ENCODE measurements at regions not wholly inside any gene's neighbourhood (a gene's known extent, or its start where the extent isn't known, plus 50 kb on each side); places are given as distances from the start of the nearest gene placed in this dataset.

DNA sequence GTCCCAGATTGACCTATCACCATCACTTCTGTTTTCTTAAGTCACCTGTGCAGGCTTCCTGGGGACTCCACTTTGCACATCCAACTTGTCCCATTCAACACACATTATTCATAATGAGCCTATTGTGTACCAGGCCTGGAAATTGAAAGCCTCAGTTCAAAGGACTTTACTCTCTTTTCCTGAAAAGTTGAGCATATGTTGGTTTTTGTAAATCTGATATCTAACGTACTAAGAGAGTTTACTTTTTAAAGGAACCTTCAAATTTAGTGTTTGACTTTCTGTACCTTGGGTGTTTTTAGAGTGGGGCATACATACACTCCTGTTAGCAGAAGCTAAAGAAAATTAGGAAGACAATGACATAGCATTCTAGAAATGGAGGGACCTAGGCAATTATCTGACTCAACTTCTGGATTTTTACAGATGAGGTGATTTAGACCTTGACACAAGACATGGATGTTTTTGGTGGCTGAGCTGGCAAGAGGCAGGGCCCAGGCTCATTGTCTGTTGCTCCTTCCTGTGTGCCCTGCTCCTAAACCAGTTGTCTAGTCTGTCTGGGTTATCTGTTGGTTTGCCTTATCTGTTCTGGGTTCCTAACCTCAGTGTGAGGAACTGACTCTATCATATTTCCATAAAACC is 336.5 kb downstream of the RPS6KC1 start:
- Histone ChIP-seq H3K36me3 (ENCODE audit: insufficient read depth in 1 of 2, low read depth in 1 of 2) (no peaks in the 10 kb centered on the region), H3K4me1 (no peaks in the 10 kb centered on the region), H3K4me3 (no peak overlapping the region), H3K27me3 (ENCODE audit: insufficient read depth in 3 of 3, low read length in 2 of 3) (peaks cover 0 to 3% (median 0%) of the 10 kb centered on the region in 3 donors), H3K9me3 (no peaks in the 10 kb centered on the region), H3K27ac (no peak overlapping the region)
- TF ChIP-seq, protein P1, sequence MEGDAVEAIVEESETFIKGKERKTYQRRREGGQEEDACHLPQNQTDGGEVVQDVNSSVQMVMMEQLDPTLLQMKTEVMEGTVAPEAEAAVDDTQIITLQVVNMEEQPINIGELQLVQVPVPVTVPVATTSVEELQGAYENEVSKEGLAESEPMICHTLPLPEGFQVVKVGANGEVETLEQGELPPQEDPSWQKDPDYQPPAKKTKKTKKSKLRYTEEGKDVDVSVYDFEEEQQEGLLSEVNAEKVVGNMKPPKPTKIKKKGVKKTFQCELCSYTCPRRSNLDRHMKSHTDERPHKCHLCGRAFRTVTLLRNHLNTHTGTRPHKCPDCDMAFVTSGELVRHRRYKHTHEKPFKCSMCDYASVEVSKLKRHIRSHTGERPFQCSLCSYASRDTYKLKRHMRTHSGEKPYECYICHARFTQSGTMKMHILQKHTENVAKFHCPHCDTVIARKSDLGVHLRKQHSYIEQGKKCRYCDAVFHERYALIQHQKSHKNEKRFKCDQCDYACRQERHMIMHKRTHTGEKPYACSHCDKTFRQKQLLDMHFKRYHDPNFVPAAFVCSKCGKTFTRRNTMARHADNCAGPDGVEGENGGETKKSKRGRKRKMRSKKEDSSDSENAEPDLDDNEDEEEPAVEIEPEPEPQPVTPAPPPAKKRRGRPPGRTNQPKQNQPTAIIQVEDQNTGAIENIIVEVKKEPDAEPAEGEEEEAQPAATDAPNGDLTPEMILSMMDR (IDR thresholded peaks at IDR 0.05) = no peak
- intact Hi-C loops (cut with DNase I) = no loop called here
- ATAC-seq (no peak), DNase-seq (no peak)
- 75 to 87% (median 79%) methylated on average over 1 of the region's 1 CpG for WGBS, 3 donors

DNA sequence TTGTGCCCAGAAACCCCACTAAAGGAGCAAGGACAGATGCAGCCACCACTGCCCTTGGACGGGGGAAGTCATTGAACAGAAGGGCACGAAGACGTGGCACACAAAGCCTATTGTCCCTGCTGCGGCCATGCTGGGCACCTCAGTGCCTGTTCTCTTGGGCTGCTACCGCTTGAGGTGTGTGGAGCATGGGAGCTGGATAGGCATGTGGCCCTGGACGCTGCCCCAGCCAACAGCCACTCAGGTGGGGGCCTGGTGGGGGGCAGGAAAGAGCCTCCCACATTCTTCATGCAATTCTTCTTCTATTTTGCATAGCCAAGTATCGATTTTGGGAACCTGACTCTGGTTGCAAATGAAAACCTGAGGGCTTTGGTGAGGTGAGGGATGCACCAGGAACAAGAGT is 337.2 kb downstream of the RPS6KC1 start:
- H3K9me3 ChIP-seq = no peaks in the 10 kb centered on the region
- WGBS, 3 donors = 90 to 95% (median 91%) methylated on average over 7 of the region's 7 CpGs
- DNase-seq = no peak
- no peak overlapping the region for H3K27ac ChIP-seq
- TF ChIP-seq, protein P1 (IDR thresholded peaks at IDR 0.05) = no peak
- no peak overlapping the region for H3K4me3 ChIP-seq
- peaks cover 0 to 3% (median 0%) of the 10 kb centered on the region in 3 donors for H3K27me3 ChIP-seq (ENCODE audit: insufficient read depth in 3 of 3, low read length in 2 of 3)
- intact Hi-C loops (cut with DNase I) = no loop called here
- no peaks in the 10 kb centered on the region for H3K4me1 ChIP-seq
- ATAC-seq = no peak
- H3K36me3 ChIP-seq (ENCODE audit: insufficient read depth in 1 of 2, low read depth in 1 of 2) = no peaks in the 10 kb centered on the region

DNA sequence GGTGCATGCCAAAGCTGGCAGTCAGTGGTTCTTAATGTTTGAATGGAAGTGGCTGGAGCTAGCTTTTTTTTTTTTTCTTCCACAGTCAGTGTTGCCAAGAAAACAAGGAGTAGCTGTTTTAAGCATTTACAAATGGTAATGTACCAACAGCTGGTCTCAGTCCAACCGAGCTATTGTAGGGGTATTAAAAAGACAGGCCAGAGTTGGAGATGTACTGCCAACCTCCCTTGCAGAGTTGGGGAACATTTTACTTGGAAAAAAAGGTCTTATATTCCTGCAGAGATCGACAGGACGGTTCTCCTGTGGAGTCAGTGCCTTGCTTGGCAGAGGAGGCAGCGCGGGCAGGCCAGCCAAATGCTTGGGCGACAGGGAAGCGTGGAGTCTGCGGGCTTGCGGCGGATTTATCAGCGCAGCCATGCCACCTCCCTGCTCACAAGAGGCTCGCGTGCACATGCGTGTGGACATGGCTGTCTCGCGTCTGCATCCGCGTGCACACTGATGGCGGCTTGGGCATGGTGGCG is 338.1 kb downstream of the RPS6KC1 start:
- no peaks in the 10 kb centered on the region for H3K36me3 ChIP-seq (ENCODE audit: insufficient read depth in 1 of 2, low read depth in 1 of 2)
- TF ChIP-seq, protein P1 (IDR thresholded peaks at IDR 0.05) = no peak
- DNase-seq (no peak), ATAC-seq (no peak)
- WGBS, 3 donors = 80 to 87% (median 81%) methylated on average over 20 of the region's 20 CpGs
- H3K4me3 ChIP-seq = no peak overlapping the region
- H3K27ac ChIP-seq = no peak overlapping the region
- peaks cover 0 to 3% (median 0%) of the 10 kb centered on the region in 3 donors for H3K27me3 ChIP-seq (ENCODE audit: insufficient read depth in 3 of 3, low read length in 2 of 3)
- intact Hi-C loops (cut with DNase I) = no loop called here
- H3K9me3 ChIP-seq = no peaks in the 10 kb centered on the region
- H3K4me1 ChIP-seq = no peaks in the 10 kb centered on the region

DNA sequence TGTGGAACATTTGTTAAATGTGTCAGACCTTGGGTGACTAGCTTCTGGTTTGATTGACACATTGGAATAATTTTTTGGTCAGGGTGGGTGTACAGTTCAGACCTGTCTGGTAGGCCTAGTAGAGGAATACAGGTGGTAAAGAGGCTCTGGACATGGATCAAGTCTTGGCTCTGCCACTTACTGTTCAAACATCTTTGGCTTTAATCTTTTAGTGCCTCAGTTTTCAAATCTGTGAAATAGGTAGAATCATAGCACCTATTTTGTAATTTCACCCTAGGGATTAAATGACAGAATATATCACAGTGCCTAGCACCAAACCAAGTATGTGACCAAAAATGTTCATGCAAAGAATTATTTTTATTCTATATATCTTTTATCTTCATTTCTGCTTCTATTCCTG is 340.4 kb downstream of the RPS6KC1 start:
- Histone ChIP-seq H3K9me3 (no peaks in the 10 kb centered on the region), H3K27me3 (ENCODE audit: insufficient read depth in 3 of 3, low read length in 2 of 3) (no peaks in the 10 kb centered on the region), H3K36me3 (ENCODE audit: insufficient read depth in 1 of 2, low read depth in 1 of 2) (no peaks in the 10 kb centered on the region), H3K27ac (no peak overlapping the region), H3K4me1 (no peaks in the 10 kb centered on the region), H3K4me3 (no peak overlapping the region)
- intact Hi-C loops (cut with DNase I) = no loop called here
- TF ChIP-seq, protein P1 (IDR thresholded peaks at IDR 0.05) = no peak
- ATAC-seq (no peak), DNase-seq (no peak)

DNA sequence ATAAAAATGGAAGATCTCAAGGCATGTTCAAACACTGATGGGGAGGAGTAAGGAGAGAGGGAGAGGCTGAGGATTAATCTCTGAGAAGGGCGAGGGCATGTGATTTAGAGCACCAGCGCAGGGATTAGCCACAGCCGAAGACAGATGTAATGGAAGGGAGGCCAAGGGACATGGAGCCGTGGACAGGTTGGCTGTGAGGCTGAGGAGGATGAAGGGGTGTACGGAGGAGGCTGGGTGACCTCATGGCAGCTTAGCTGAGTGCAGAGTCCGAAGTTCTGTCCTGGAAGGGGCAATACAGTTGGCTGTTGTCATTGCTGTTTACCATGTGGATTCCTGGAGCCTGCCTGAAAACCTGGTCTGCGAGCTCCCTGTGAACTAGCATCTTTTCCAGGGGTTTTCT is 342.8 kb downstream of the RPS6KC1 start:
- intact Hi-C loops (cut with DNase I) = no loop called here
- DNase-seq (no peak), ATAC-seq (no peak)
- 68 to 72% (median 72%) methylated on average over 7 of the region's 7 CpGs for WGBS, 3 donors
- no peaks in the 10 kb centered on the region for H3K27me3 ChIP-seq (ENCODE audit: insufficient read depth in 3 of 3, low read length in 2 of 3)
- TF ChIP-seq, protein P1 (IDR thresholded peaks at IDR 0.05) = no peak
- no peak overlapping the region for H3K27ac ChIP-seq
- H3K4me1 ChIP-seq = no peaks in the 10 kb centered on the region
- no peaks in the 10 kb centered on the region for H3K36me3 ChIP-seq (ENCODE audit: insufficient read depth in 1 of 2, low read depth in 1 of 2)
- no peak overlapping the region for H3K4me3 ChIP-seq
- no peaks in the 10 kb centered on the region for H3K9me3 ChIP-seq

Data from psoas muscle (tissue), 7 donors.